H54 (cell line): ENCODE measurements at regions not wholly inside any gene's neighbourhood (a gene's known extent, or its start where the extent isn't known, plus 50 kb on each side); places are given as distances from the start of the nearest gene placed in this dataset.

Source experiments
- DNase-seq: peaks from one replicate; pipeline ENCODE4 v3.0.0; 2011; ENCODE audit warnings: low spot score, mixed read lengths; ENCODE audit not compliant: insufficient read length
- FAIRE-seq: peaks from 3 replicates; lab custom pipeline; 2011; peaks lifted over from hg19 to GRCh38; lab: Jason Lieb, UNC
- POLR2A ChIP-seq: IDR thresholded peaks from 2 replicates; pipeline ENCODE4 v1.6.1; 2011; ENCODE audit warnings: low read depth, mild to moderate bottlenecking, low read length

DNA sequence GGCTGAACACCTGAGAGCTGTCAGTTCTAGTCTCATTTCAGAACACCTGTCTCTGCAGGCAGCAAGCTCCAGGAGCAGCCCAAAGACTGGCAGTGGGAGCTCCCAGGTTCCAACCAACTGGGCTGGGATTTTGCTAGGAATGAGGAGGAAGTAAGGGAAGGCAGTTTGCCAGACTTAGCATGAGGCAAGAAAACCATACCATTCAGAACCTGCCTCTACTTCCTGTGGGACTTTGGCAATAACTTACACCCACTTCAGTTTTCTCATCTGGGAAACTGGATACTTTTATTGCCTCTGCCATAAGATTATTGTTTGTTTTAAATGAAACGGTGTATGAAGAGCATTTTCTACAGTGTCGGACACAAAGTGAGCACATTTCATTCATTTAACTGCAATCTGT, 363.7 kb upstream of the ISX start:
- no peak for FAIRE-seq
- TF ChIP-seq POLR2A, result no peak
- no peak for DNase-seq

GRCh38 chr22:34709641-34710040, 356.3 kb upstream of the ISX start:
- TF ChIP-seq POLR2A, result no peak
- DNase-seq (no peak), FAIRE-seq (no peak)

DNA sequence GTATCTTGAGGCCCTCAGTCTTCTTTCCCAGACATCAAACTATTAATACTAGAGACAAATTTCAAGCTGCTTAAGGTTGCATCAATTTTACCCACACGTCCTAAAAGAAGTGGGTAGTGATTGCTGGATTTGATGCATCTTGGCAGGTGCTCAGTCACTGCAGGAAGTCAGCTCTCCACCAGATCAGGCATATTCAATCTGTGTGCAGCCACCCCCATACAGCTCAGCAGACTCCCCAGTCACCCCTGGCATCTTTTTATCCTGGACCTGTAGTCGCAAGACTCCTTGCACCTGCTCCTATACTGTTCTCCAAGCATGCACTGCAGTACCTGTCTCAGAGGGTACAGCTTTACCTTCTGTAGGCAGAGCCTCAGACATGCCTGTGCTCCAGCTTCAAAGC, 343.1 kb upstream of the ISX start:
- FAIRE-seq (no peak), DNase-seq (no peak)
- TF ChIP-seq POLR2A, result no peak

DNA sequence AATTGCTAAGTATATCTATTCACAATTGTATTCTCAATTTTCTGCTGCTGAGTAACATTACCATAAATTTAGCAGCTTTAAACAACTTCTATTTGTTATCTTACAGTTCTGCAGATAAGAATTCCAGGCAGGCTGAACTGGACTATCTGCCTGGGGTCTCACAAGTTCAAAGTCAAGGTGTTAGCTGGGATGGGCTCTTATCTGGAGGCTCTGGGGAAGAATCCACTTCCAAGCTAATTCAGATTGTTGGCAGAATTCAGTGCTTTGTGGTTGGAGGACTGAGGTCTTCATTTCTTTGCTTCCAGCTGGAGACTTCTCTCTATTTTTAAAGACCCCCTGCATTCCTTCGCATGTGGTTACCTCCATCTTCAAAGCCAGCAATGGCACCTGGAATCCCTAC, 329.9 kb upstream of the ISX start:
- no peak for FAIRE-seq
- TF ChIP-seq POLR2A, result no peak
- DNase-seq, result no peak

DNA sequence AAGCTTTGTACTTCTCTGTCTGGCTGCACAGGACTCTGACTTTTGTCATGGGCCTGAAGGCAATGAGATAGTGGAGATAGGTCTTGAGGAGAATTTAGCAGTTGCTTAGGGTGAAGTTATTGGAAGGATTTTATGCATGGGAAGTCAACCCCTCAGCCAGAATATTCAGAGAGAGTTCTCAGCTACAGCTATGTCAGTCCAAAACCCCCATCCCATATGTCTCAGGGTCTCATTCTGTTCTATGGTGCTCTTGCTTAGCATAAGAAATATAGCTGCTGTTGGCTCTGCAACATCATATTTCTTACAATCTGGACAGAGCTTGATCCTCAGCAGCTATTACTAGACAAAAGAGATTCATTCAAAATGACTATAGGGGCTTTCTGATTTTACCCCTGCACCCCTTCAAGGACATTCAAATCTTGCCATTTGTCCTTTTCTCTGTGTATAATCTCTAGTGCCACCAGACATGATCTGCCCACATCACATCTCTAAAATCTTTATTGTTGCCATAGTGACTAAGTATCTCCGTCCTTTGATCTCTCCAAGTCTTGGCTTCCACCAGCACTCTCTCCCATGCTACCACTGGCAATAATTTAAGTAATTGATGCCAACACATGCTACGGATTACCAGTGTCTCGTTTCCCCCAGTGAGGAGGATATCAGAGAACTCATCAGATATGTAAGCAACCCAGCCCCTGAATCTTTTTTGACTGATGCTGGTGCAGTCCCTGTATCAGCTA, 327.1 kb upstream of the ISX start:
- no peak for DNase-seq
- FAIRE-seq, result no peak
- TF ChIP-seq POLR2A, result no peak

DNA sequence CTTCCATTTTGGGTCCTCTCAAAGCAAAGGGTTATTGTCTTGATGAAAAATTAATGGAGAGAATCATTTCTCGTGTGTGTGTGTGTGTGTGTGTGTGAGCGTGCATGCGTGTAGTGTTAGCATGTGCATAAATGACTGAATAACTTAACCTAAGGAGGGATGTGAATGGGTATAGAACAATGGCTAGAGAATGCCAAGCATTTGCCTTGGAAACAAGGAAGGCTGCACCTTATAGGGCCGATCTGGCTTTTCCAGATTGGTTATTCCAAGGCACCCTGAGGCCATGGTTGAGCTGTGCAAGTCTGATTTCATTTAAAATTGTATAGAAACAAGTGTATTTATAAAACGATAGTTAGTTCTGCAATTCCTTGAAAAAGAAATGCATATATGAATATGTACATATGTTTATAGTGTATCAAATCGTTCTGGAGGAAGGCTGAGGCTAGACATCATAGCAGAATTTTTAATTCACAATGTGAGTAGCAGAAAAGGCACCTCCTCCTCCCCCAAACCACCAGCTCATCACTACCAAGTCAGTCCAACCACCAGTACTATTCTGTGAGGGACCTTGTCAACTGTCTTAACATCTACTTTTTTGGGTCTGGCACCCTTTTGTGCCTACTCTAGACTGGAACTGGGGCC, 322.7 kb upstream of the ISX start:
- FAIRE-seq (no peak), DNase-seq (no peak)
- TF ChIP-seq POLR2A, result no peak

DNA sequence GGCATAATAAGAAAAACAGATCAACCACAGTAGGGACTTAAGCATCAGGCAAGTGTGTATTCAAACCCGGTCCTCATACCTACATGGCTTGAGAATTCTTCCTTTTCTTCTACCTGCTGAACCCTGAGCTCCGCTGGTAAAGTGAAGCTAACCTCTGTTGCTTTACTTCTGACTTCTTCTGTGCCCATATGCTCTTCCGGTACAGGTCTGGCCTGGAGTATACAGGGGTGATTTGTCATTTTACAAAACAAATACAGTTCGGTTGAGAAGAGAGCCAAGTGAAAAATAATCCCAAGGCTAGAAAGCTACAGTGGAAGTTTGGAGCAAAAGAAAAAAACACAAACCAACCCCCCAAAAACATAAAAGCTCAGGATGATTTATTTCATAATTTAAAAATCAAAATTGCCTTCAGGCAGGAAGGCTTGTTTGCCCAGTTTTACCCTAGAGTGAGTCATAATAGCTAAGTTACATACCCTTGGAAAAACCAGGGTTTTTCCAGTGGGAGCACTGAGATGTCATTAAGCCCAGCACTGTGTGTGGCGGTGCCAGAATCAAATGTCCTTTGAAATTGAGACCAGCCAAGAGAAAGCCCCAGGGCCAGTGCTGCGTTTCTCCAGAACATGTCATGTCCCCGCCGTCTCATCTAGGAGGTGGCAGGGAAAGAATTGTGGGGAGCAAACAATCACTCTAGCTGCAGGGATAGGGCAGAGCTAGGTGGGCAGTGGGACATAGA, 305.5 kb upstream of the ISX start:
- DNase-seq (no peak), FAIRE-seq (no peak)

GRCh38 chr22:34761111-34761510, 304.8 kb upstream of the ISX start:
- no peak for FAIRE-seq
- no peak for TF ChIP-seq POLR2A

More for the DNA sequence above, 305.5 kb upstream of the ISX start:
- TF ChIP-seq POLR2A, result no peak

GRCh38 chr22:34763496-34763895, 302.5 kb upstream of the ISX start:
- TF ChIP-seq POLR2A, result no peak
- DNase-seq (no peak), FAIRE-seq (no peak)

More at GRCh38 chr22:34761111-34761510, 304.8 kb upstream of the ISX start:
- no peak for DNase-seq

DNA sequence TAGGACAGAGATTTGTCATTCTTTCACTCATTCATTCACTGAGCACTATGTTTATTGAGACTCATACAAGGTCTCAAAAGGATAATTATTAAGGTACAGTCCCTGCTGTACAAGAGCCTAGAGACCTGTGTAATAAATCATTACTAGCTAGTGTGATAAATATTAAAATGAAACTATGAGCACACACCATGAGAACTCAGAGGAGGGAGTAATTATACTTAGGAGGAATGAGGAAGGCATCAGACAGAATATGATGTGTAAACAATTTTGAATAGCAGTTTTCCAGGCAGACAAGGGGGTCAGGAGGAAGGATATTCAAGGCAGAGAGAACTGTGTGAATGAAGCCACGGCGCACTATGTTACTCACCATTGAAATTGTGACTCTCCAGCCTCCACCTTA, 300.8 kb upstream of the ISX start:
- TF ChIP-seq POLR2A, result no peak
- FAIRE-seq, result no peak
- DNase-seq, result no peak

GRCh38 chr22:34769361-34769760, 296.6 kb upstream of the ISX start:
- DNase-seq, result no peak
- FAIRE-seq, result no peak
- TF ChIP-seq POLR2A, result no peak

DNA sequence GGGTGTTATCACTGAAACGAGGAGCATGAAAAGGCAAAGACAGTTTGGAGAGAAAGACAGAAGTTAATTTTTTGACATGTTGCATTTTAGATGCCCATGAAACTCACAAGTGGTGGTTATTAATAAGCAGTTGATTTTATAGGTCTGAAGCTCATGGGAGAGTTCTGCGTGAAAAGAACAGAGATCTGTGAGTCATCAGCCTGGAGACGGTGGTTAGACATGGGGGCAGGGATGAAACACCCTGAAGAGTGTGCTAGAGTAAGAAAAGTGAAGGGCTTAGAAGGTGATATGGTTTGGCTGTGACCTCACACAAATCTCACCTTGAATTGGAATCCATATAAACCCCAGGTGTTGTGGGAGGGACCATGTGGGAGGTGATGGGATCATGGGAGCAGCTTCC, 289.1 kb upstream of the ISX start:
- no peak for FAIRE-seq
- TF ChIP-seq POLR2A, result no peak
- DNase-seq, result no peak

DNA sequence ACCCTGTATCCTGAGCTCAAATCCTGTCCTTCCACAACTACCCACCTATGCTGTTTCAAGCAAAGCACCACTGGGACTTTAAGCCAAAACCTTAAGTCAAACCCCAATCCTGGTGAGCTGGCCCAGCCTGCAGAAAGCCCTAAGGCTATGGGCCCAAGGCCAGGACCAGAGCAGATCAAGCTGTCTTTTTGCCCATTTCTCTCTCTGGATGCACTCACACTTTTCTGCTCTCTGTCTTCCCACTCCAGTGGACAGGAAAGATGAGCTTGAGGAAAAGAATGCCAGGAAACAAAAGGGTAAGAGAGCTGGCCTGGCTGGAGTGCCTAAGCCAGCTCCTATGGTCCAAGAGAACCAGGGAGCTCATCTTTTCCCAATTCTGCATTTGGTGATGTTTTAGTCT, 284.3 kb upstream of the ISX start:
- FAIRE-seq (no peak), DNase-seq (no peak)
- TF ChIP-seq POLR2A, result no peak

DNA sequence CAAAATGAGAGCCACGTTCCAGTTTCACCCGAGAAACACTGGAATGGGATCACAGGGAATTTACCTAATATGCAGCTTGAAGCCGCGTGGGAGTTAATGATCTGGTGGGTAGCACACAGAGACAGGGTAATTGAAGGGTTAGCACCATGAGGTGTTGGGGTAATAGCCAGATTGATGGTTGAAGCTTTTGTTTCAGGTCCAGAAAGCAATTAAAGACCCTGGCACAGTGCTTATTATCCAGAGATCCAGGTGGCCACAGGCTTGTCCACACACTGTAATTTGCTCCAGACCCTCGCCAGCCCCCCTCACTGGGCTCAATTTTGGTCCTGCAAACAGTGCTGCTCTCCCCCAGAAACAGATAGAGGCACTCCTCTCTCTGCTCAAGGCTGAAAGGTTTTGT, 282.5 kb upstream of the ISX start:
- no peak for TF ChIP-seq POLR2A
- FAIRE-seq, result no peak

GRCh38 chr22:34784056-34784455, 281.9 kb upstream of the ISX start:
- DNase-seq (no peak), FAIRE-seq (no peak)
- no peak for TF ChIP-seq POLR2A

More for the DNA sequence above, 282.5 kb upstream of the ISX start:
- DNase-seq, result no peak
